HL-60 (cell line): ENCODE measurements at regions not wholly inside any gene's neighbourhood (a gene's known extent, or its start where the extent isn't known, plus 50 kb on each side); places are given as distances from the start of the nearest gene placed in this dataset.

Experiments used
- GABPA ChIP-seq: IDR thresholded peaks from 2 replicates; pipeline ENCODE4 v1.6.1; 2012; ENCODE audit warnings: low read depth
- POLR2AphosphoS5 ChIP-seq: IDR thresholded peaks from 2 replicates; pipeline ENCODE4 v1.6.1; 2012; ENCODE audit warnings: low read depth
- TF ChIP-seq, protein P1 (sequence below): IDR thresholded peaks from one replicate; pipeline ENCODE4 v1.5.1; 2011; ENCODE audit warnings: low read length, control low read depth, inconsistent platforms; ENCODE audit not compliant: insufficient read depth
- TF ChIP-seq, protein P2 (sequence below): IDR thresholded peaks from 2 replicates; pipeline ENCODE4 v1.6.1; 2012; ENCODE audit warnings: low read depth; ENCODE audit not compliant: insufficient replicate concordance

DNA sequence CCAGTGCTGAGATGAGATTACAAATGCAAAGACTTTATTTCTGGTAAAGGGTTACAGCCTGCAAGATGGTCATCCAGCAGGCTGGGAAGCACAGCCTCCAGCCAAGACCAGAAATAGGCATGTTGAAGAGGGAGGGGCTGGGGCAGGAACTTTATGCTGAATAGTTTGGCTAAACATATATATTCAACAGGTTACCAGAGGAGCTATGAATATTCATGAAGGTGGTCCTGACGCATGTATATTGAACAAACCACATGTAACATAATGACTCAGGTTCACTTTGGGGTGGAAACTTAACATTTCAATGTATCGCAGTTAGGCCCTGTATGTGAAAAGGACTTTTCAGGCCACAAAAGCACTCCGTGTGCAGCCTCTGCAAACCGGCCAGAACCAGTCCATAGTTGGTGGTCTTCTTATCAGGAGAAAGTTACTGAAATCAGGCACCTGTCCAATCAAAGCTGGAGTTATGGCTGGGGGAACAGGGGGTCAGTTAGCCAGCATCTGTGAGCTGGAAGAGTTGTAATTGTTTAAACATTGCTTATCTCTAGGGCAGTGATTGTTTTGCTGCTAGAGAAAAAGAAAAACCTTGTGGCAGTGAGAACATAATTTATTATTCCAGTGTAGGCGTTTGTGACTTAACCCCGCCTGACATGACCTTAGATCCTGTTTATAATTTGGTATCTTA lies 372.9 kb upstream of the AUTS2 start:
- TF ChIP-seq, protein P1, sequence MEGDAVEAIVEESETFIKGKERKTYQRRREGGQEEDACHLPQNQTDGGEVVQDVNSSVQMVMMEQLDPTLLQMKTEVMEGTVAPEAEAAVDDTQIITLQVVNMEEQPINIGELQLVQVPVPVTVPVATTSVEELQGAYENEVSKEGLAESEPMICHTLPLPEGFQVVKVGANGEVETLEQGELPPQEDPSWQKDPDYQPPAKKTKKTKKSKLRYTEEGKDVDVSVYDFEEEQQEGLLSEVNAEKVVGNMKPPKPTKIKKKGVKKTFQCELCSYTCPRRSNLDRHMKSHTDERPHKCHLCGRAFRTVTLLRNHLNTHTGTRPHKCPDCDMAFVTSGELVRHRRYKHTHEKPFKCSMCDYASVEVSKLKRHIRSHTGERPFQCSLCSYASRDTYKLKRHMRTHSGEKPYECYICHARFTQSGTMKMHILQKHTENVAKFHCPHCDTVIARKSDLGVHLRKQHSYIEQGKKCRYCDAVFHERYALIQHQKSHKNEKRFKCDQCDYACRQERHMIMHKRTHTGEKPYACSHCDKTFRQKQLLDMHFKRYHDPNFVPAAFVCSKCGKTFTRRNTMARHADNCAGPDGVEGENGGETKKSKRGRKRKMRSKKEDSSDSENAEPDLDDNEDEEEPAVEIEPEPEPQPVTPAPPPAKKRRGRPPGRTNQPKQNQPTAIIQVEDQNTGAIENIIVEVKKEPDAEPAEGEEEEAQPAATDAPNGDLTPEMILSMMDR, result no peak
- TF ChIP-seq, protein P2, sequence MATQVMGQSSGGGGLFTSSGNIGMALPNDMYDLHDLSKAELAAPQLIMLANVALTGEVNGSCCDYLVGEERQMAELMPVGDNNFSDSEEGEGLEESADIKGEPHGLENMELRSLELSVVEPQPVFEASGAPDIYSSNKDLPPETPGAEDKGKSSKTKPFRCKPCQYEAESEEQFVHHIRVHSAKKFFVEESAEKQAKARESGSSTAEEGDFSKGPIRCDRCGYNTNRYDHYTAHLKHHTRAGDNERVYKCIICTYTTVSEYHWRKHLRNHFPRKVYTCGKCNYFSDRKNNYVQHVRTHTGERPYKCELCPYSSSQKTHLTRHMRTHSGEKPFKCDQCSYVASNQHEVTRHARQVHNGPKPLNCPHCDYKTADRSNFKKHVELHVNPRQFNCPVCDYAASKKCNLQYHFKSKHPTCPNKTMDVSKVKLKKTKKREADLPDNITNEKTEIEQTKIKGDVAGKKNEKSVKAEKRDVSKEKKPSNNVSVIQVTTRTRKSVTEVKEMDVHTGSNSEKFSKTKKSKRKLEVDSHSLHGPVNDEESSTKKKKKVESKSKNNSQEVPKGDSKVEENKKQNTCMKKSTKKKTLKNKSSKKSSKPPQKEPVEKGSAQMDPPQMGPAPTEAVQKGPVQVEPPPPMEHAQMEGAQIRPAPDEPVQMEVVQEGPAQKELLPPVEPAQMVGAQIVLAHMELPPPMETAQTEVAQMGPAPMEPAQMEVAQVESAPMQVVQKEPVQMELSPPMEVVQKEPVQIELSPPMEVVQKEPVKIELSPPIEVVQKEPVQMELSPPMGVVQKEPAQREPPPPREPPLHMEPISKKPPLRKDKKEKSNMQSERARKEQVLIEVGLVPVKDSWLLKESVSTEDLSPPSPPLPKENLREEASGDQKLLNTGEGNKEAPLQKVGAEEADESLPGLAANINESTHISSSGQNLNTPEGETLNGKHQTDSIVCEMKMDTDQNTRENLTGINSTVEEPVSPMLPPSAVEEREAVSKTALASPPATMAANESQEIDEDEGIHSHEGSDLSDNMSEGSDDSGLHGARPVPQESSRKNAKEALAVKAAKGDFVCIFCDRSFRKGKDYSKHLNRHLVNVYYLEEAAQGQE, result no peak
- no peak for TF ChIP-seq POLR2AphosphoS5
- no peak for TF ChIP-seq GABPA
